ENCODE measurements at regions not wholly inside any gene's neighbourhood (a gene's known extent, or its start where the extent isn't known, plus 50 kb on each side); places are given as distances from the start of the nearest gene placed in this dataset.

DNA sequence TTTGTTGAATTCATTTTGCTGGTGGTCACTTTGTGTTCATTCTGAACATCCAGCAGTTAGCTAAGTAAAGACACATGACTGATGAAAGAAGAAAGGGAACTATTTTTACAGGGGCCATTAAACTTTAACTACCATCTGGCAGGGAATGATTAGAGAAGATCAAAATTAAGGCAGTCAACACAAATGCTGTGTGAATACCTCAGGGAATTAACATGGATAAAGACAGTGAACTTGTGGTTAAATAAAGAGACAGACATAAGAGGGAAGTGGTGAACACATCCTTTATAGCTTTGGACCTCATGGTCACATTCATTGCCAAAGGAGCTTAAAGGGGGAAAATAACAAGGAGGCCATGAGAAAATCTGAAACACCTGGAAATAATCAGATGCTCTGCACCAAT, 52.6 kb upstream of the ATP5MC3 start:
- Histone ChIP-seq H3K36me3 (no peaks in the 10 kb centered on the region), H3K27me3 (peaks cover 0 to 6% (median 0%) of the 10 kb centered on the region in 4 donors), H3K9me3 (peaks cover 0 to 4% (median 0%) of the 10 kb centered on the region in 4 donors), H3K27ac (replicated peaks in 1 of 4) (no peak overlapping the region), H3K4me1 (no peaks in the 10 kb centered on the region), H3K4me3 (no peak overlapping the region)
- intact Hi-C loops (cut with DNase I), result no loop called here
- no peak for TF ChIP-seq POLR2AphosphoS5 (IDR thresholded peaks at IDR 0.05)
- no peak for TF ChIP-seq POLR2A (IDR thresholded peaks at IDR 0.05; ENCODE audit: low read depth)
- TF ChIP-seq, protein P1, sequence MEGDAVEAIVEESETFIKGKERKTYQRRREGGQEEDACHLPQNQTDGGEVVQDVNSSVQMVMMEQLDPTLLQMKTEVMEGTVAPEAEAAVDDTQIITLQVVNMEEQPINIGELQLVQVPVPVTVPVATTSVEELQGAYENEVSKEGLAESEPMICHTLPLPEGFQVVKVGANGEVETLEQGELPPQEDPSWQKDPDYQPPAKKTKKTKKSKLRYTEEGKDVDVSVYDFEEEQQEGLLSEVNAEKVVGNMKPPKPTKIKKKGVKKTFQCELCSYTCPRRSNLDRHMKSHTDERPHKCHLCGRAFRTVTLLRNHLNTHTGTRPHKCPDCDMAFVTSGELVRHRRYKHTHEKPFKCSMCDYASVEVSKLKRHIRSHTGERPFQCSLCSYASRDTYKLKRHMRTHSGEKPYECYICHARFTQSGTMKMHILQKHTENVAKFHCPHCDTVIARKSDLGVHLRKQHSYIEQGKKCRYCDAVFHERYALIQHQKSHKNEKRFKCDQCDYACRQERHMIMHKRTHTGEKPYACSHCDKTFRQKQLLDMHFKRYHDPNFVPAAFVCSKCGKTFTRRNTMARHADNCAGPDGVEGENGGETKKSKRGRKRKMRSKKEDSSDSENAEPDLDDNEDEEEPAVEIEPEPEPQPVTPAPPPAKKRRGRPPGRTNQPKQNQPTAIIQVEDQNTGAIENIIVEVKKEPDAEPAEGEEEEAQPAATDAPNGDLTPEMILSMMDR (IDR thresholded peaks at IDR 0.05), result no peak
- TF ChIP-seq EP300 (IDR thresholded peaks at IDR 0.05), result no peak
- no peak for DNase-seq (ENCODE audit: extremely low spot score)

DNA sequence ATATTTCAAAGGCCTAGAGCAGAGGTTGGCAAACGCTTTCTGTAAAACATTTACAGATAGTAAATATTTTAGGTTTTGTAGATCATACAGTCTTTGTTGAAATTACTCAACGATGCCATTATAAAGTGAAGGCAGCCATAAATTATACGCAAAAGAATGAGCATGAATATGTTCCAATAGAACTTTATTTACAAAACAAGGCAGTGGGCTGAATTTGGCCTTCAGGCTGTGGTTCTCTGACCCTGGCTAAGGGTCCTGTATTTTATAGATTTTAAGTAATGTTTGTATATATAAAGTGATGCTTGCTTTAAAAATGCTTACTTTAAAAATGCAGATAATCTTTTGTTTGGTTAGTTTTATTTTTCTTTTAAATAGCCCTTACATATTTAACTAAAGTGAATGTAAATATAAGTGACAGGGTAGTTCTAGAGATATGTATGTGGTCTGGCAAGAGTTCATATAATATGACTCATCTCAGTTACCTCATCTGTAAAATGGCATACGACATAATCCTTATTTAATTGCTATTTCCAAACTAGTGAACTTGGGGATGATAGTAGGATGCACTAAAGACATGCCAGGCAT, 51.7 kb upstream of the ATP5MC3 start:
- no peak for DNase-seq (ENCODE audit: extremely low spot score)
- no peaks in the 10 kb centered on the region for H3K36me3 ChIP-seq
- 30% methylated on average over 4 of the region's 4 CpGs for whole genome bisulfite sequencing
- H3K9me3 ChIP-seq, result no peaks in the 10 kb centered on the region
- H3K4me1 ChIP-seq, result no peaks in the 10 kb centered on the region
- no peak overlapping the region for H3K27ac ChIP-seq (replicated peaks in 1 of 4)
- intact Hi-C loops (cut with DNase I), result no loop called here
- no peaks in the 10 kb centered on the region for H3K27me3 ChIP-seq
- TF ChIP-seq EP300 (IDR thresholded peaks at IDR 0.05) (no peak), POLR2A (IDR thresholded peaks at IDR 0.05; ENCODE audit: low read depth) (no peak), POLR2AphosphoS5 (IDR thresholded peaks at IDR 0.05) (no peak)
- TF ChIP-seq, protein P1 (IDR thresholded peaks at IDR 0.05), result no peak
- H3K4me3 ChIP-seq, result no peak overlapping the region

Measured in esophagus muscularis mucosa (tissue), 4 donors.